ENCODE measurements at regions not wholly inside any gene's neighbourhood (a gene's known extent, or its start where the extent isn't known, plus 50 kb on each side); places are given as distances from the start of the nearest gene placed in this dataset.

DNA sequence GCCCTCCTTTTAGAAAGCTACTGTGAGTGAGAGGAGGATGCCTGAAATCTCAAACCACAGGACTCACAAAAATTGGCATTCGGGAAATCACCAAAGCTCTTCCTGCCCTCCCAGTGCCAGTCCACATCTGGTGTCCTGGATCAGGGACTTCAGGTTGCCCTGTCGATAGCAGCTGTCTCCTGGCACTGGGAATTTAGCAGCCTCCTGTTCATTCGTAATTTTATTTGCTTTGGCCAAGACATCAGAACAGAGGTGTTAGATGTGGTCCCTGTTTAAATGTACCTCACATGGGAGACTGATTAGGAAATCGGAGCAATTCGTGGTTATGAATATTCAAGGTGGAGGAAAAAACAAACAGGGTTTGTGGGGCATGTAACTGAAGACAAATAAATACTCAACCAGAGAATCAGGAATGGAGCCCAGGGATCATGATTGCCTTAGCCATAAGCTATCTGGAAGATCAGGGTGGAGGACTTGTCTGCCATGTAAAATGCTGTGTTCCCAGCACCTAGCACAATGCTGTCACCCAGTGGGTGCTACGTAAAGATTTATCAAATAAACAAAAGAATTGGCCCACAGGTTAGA is 265.2 kb upstream of the PROK2 start:
- no peak for DNase-seq
- TF ChIP-seq, protein P1, sequence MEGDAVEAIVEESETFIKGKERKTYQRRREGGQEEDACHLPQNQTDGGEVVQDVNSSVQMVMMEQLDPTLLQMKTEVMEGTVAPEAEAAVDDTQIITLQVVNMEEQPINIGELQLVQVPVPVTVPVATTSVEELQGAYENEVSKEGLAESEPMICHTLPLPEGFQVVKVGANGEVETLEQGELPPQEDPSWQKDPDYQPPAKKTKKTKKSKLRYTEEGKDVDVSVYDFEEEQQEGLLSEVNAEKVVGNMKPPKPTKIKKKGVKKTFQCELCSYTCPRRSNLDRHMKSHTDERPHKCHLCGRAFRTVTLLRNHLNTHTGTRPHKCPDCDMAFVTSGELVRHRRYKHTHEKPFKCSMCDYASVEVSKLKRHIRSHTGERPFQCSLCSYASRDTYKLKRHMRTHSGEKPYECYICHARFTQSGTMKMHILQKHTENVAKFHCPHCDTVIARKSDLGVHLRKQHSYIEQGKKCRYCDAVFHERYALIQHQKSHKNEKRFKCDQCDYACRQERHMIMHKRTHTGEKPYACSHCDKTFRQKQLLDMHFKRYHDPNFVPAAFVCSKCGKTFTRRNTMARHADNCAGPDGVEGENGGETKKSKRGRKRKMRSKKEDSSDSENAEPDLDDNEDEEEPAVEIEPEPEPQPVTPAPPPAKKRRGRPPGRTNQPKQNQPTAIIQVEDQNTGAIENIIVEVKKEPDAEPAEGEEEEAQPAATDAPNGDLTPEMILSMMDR (IDR thresholded peaks at IDR 0.05), result no peak
- no peak for TF ChIP-seq POLR2A (IDR thresholded peaks at IDR 0.05)
- intact Hi-C loops (cut with DNase I; ENCODE audit: low total_unique reads), result no loop called here
- no peaks in the 10 kb centered on the region for H3K27me3 ChIP-seq
- H3K4me3 ChIP-seq, result no peak overlapping the region
- no peak overlapping the region for H3K27ac ChIP-seq
- no peaks in the 10 kb centered on the region for H3K4me1 ChIP-seq
- H3K36me3 ChIP-seq, result no peaks in the 10 kb centered on the region
- H3K9me3 ChIP-seq, result no peaks in the 10 kb centered on the region

DNA sequence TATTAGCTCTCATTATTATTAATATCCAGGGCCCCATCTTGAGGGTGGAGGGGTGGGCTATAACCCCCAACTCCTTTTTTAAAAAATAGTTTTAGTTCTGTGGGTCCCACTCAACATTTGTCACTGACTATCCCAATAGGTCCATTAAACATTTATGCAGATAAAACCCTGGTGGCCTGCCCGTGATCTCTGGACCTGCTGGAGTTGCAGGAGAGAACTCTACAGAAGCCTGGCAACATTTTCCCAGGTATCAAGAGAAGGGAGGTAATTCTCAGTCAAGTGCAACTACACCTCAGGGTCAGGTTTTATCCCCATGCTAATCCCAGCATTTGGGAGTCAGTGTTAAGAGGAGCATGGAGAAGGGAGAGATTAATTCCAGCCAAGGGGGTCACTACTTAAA is 264.4 kb upstream of the PROK2 start:
- no peak for TF ChIP-seq POLR2A (IDR thresholded peaks at IDR 0.05)
- TF ChIP-seq, protein P1 (IDR thresholded peaks at IDR 0.05), result no peak
- Histone ChIP-seq H3K27me3 (no peaks in the 10 kb centered on the region), H3K9me3 (no peaks in the 10 kb centered on the region), H3K4me3 (no peak overlapping the region), H3K27ac (no peak overlapping the region), H3K36me3 (no peaks in the 10 kb centered on the region), H3K4me1 (no peaks in the 10 kb centered on the region)
- DNase-seq, result no peak
- intact Hi-C loops (cut with DNase I; ENCODE audit: low total_unique reads), result no loop called here

DNA sequence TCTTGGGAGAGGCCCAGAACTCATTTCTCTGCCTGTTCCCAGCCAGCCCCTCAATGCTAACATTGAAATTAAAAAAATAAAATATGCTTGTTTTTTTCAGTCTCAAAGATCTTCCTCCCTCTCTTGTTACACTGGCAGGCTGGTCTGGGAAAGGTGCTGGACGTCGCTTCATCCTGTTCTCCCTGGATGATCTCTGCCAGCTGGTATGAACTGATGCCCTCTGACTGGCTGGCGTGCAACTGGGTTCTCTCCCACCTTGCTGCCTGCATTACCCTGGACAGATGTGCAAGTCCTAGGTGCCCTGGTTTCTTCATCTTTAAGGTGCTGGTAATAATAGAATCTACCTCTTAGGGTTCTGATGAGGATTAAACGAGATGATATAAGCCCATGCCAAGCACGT is 263.9 kb upstream of the PROK2 start:
- Histone ChIP-seq H3K4me3 (no peak overlapping the region), H3K9me3 (no peaks in the 10 kb centered on the region), H3K27ac (no peak overlapping the region), H3K36me3 (no peaks in the 10 kb centered on the region), H3K27me3 (no peaks in the 10 kb centered on the region), H3K4me1 (no peaks in the 10 kb centered on the region)
- no peak for DNase-seq
- TF ChIP-seq, protein P1 (IDR thresholded peaks at IDR 0.05), result no peak
- TF ChIP-seq POLR2A (IDR thresholded peaks at IDR 0.05), result no peak
- intact Hi-C loops (cut with DNase I; ENCODE audit: low total_unique reads), result no loop called here

DNA sequence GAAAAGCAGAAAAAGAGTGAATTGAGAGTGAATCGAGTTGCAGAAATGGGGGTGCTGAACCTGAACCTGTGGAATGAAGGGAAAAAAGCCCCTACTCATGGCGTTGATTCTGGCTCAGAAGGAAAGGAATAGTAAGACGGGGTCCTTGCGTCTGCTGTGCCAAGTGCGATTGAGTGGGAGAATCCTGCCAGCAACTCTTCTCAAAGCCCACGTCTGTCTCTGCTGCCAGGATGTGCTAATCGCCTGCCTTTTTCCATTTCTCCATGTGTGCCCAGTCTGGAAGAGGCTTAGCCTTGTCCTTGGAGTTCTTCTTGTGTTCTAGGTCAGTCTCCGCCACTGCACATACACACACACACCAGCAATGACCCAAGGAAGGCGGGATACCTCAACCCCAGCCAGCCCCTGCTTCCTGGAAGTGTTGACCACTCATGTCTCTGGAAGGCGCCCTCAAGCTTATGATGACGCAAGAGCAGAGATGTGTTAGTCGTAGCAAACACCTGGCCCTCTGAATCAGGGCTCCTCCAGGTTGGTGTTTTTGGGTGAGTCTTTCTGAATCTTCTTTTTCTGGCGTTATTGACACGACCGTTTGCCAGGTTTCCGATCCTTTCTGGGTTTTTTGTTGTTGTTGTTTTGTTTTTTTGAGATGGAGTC is 262.4 kb upstream of the PROK2 start:
- no peaks in the 10 kb centered on the region for H3K9me3 ChIP-seq
- no peak for DNase-seq

DNA sequence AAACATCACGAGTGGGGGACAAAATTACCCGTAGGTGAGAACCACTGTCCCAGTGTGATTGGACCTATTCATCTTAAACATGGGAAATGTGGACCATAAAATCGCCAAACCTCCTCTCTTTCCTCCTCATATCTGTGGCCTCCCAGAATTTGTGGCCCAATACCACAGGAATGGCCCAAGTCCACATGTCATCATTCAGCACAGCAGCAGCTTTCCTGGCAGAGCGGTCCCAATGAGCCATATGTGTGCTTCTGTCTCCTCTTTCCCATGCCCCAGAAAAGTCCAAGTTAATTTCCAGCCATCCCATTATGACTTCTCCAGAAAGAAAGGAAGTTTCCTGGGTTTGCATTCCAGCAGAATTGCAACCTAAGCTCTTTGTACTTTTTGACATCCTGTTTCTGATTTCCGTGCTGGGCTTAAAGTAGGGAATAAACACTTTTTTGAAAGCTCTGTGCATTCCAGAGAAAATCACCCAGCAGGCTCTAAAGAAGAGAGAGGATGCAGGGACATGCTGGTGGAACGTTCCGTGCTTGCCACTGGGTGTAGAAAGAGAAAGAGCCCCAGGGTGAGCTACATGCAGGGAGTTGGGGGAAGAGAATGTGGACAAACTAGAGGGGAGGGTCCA is 259.4 kb upstream of the PROK2 start:
- no peak overlapping the region for H3K27ac ChIP-seq
- no peaks in the 10 kb centered on the region for H3K4me1 ChIP-seq
- H3K27me3 ChIP-seq, result no peaks in the 10 kb centered on the region
- no peak for DNase-seq
- H3K9me3 ChIP-seq, result no peaks in the 10 kb centered on the region
- no peak overlapping the region for H3K4me3 ChIP-seq
- H3K36me3 ChIP-seq, result no peaks in the 10 kb centered on the region
- intact Hi-C loops (cut with DNase I; ENCODE audit: low total_unique reads), result no loop called here
- no peak for TF ChIP-seq POLR2A (IDR thresholded peaks at IDR 0.05)
- TF ChIP-seq, protein P1 (IDR thresholded peaks at IDR 0.05), result no peak

More for the DNA sequence above, 262.4 kb upstream of the PROK2 start:
- no peaks in the 10 kb centered on the region for H3K27me3 ChIP-seq
- H3K36me3 ChIP-seq, result no peaks in the 10 kb centered on the region
- no peak for TF ChIP-seq POLR2A (IDR thresholded peaks at IDR 0.05)
- TF ChIP-seq, protein P1 (IDR thresholded peaks at IDR 0.05), result no peak
- no peak overlapping the region for H3K27ac ChIP-seq
- intact Hi-C loops (cut with DNase I; ENCODE audit: low total_unique reads), result no loop called here
- H3K4me3 ChIP-seq, result no peak overlapping the region
- no peaks in the 10 kb centered on the region for H3K4me1 ChIP-seq
